Fibroblast of lung (primary cell): ENCODE measurements at regions not wholly inside any gene's neighbourhood (a gene's known extent, or its start where the extent isn't known, plus 50 kb on each side); places are given as distances from the start of the nearest gene placed in this dataset.

Source experiments
- DNase-seq, 2 donors: peaks; one replicate each; pipeline versions ENCODE4 v3.0.0 to v3.0.0-alpha.2; 2010; ENCODE audit warnings: low read depth in 2 of 2
- H2AFZ ChIP-seq: 2 replicates; pipeline ENCODE4 v1.5.1; 2012; ENCODE audit warnings: low read length, control low read depth, inconsistent platforms
- H3K27ac ChIP-seq: 2 replicates; pipeline ENCODE4 v1.5.1; 2011; ENCODE audit warnings: low read length, control low read depth; ENCODE audit not compliant: insufficient read depth
- H3K27me3 ChIP-seq: 2 replicates; pipeline ENCODE4 v1.5.1; 2011; ENCODE audit warnings: mild to moderate bottlenecking, low read length; ENCODE audit not compliant: control insufficient read depth, insufficient read depth
- H3K36me3 ChIP-seq: 2 replicates; pipeline ENCODE4 v1.5.1; 2011; ENCODE audit warnings: low read length; ENCODE audit not compliant: control insufficient read depth, insufficient read depth
- H3K4me1 ChIP-seq: 2 replicates; pipeline ENCODE4 v1.5.1; 2011; ENCODE audit warnings: low read length; ENCODE audit not compliant: control insufficient read depth, insufficient read depth; ENCODE audit errors: extremely low read depth
- H3K4me2 ChIP-seq: 2 replicates; pipeline ENCODE4 v1.5.1; 2011; ENCODE audit warnings: low read length, control low read depth; ENCODE audit not compliant: insufficient read depth; ENCODE audit errors: extremely low read depth
- H3K4me3 ChIP-seq, 4 experiments: fragments of 200-600 bp in 1 of 4; sonication (generic) in 1 of 4; replicated peaks in 1 of 4; 2 replicates each; pipeline ENCODE4 v1.5.1; 2011 to 2016; ENCODE audit warnings: low read length in 4 of 4, low read depth in 3 of 4, mild to moderate bottlenecking in 3 of 4, control low read depth in 2 of 4, inconsistent platforms in 1 of 4, mixed read lengths in 1 of 4; ENCODE audit not compliant: insufficient read depth in 1 of 4; ENCODE audit errors: control extremely low read depth in 1 of 4
- H3K79me2 ChIP-seq: 2 replicates; pipeline ENCODE4 v1.5.1; 2012; ENCODE audit warnings: mild to moderate bottlenecking, low read length, inconsistent platforms; ENCODE audit not compliant: control insufficient read depth, insufficient read depth
- H3K9ac ChIP-seq: 2 replicates; pipeline ENCODE4 v1.5.1; 2011; ENCODE audit warnings: mild to moderate bottlenecking, low read length, control low read depth; ENCODE audit not compliant: insufficient read depth
- H3K9me3 ChIP-seq: 2 replicates; pipeline ENCODE4 v1.5.1; 2012; ENCODE audit warnings: low read depth, low read length; ENCODE audit not compliant: control insufficient read depth, insufficient read depth
- H4K20me1 ChIP-seq: 2 replicates; pipeline ENCODE4 v1.5.1; 2011; ENCODE audit warnings: low read length; ENCODE audit not compliant: control insufficient read depth, insufficient read depth; ENCODE audit errors: extremely low read depth
- EZH2 ChIP-seq: IDR thresholded peaks from 2 replicates; pipeline ENCODE4 v1.5.1; 2012; ENCODE audit warnings: low read length, control low read depth, mild to moderate bottlenecking; ENCODE audit errors: missing control alignments
- TF ChIP-seq, protein P1 (sequence below), 2 donors: IDR thresholded peaks in 1 of 2; conservative IDR thresholded peaks in 1 of 2; 1 replicate in 1 of 2; 2 replicates in 1 of 2; pipeline ENCODE4 v1.5.1; 2011 to 2012; ENCODE audit warnings: low read length in 2 of 2, control low read depth in 1 of 2, inconsistent platforms in 1 of 2, low read depth in 1 of 2, mild to moderate bottlenecking in 1 of 2

GRCh38 chr21:35406635-35407034 lies 357.5 kb upstream of the RUNX1 start:
- no peaks in the 10 kb centered on the region for H3K4me1 ChIP-seq
- H2AFZ ChIP-seq: no peak overlapping the region
- no peak overlapping the region for H3K9ac ChIP-seq
- no peak overlapping the region for H3K4me3 ChIP-seq
- no peaks in the 10 kb centered on the region for H3K79me2 ChIP-seq
- TF ChIP-seq, protein P1, sequence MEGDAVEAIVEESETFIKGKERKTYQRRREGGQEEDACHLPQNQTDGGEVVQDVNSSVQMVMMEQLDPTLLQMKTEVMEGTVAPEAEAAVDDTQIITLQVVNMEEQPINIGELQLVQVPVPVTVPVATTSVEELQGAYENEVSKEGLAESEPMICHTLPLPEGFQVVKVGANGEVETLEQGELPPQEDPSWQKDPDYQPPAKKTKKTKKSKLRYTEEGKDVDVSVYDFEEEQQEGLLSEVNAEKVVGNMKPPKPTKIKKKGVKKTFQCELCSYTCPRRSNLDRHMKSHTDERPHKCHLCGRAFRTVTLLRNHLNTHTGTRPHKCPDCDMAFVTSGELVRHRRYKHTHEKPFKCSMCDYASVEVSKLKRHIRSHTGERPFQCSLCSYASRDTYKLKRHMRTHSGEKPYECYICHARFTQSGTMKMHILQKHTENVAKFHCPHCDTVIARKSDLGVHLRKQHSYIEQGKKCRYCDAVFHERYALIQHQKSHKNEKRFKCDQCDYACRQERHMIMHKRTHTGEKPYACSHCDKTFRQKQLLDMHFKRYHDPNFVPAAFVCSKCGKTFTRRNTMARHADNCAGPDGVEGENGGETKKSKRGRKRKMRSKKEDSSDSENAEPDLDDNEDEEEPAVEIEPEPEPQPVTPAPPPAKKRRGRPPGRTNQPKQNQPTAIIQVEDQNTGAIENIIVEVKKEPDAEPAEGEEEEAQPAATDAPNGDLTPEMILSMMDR (conservative IDR thresholded peaks at IDR 0.05 in 1 of 2, IDR thresholded peaks at IDR 0.05 in 1 of 2; ENCODE audit: low read depth in 1 of 2, low read length in 2 of 2): no peak
- H3K4me2 ChIP-seq: no peak overlapping the region
- no peaks in the 10 kb centered on the region for H3K27me3 ChIP-seq
- H3K27ac ChIP-seq: no peak overlapping the region
- DNase-seq: no peak
- no peaks in the 10 kb centered on the region for H4K20me1 ChIP-seq
- no peaks in the 10 kb centered on the region for H3K9me3 ChIP-seq
- no peaks in the 10 kb centered on the region for H3K36me3 ChIP-seq

GRCh38 chr21:35405981-35406380 lies 356.9 kb upstream of the RUNX1 start:
- Histone ChIP-seq H4K20me1 (no peaks in the 10 kb centered on the region), H2AFZ (no peak overlapping the region)
- TF ChIP-seq, protein P1 (conservative IDR thresholded peaks at IDR 0.05 in 1 of 2, IDR thresholded peaks at IDR 0.05 in 1 of 2; ENCODE audit: low read depth in 1 of 2, low read length in 2 of 2): no peak
- no peak for TF ChIP-seq EZH2

GRCh38 chr21:35404247-35404646 lies 355.1 kb upstream of the RUNX1 start:
- Histone ChIP-seq H3K4me1 (no peaks in the 10 kb centered on the region), H3K4me3 (no peak overlapping the region), H4K20me1 (no peaks in the 10 kb centered on the region), H3K36me3 (no peaks in the 10 kb centered on the region), H3K79me2 (no peaks in the 10 kb centered on the region), H3K27me3 (no peaks in the 10 kb centered on the region), H3K27ac (no peak overlapping the region), H3K9me3 (no peaks in the 10 kb centered on the region), H2AFZ (no peak overlapping the region), H3K4me2 (no peak overlapping the region), H3K9ac (no peak overlapping the region)
- TF ChIP-seq EZH2: no peak
- TF ChIP-seq, protein P1 (conservative IDR thresholded peaks at IDR 0.05 in 1 of 2, IDR thresholded peaks at IDR 0.05 in 1 of 2; ENCODE audit: low read depth in 1 of 2, low read length in 2 of 2): no peak
- DNase-seq: no peak

More at GRCh38 chr21:35405981-35406380, 356.9 kb upstream of the RUNX1 start:
- DNase-seq: no peak
- Histone ChIP-seq H3K27me3 (no peaks in the 10 kb centered on the region), H3K27ac (no peak overlapping the region), H3K9ac (no peak overlapping the region), H3K79me2 (no peaks in the 10 kb centered on the region), H3K36me3 (no peaks in the 10 kb centered on the region), H3K4me3 (no peak overlapping the region), H3K9me3 (no peaks in the 10 kb centered on the region), H3K4me2 (no peak overlapping the region), H3K4me1 (no peaks in the 10 kb centered on the region)
